Prostate gland (tissue), 2 donors: ENCODE measurements at regions not wholly inside any gene's neighbourhood (a gene's known extent, or its start where the extent isn't known, plus 50 kb on each side); places are given as distances from the start of the nearest gene placed in this dataset.

Experiments used
- DNase-seq: peaks from one replicate; pipeline ENCODE4 v3.0.0-alpha.2; 2019; ENCODE audit warnings: low spot score
- H3K27ac ChIP-seq, 2 donors: fragments of 200-600 bp; sonication (generic); 2 replicates each; pipeline ENCODE4 v1.5.1; 2017 to 2019
- H3K27me3 ChIP-seq: fragments of 200-600 bp; sonication (generic); replicated peaks from 2 replicates; pipeline ENCODE4 v1.5.1; 2019; ENCODE audit not compliant: insufficient read depth
- H3K36me3 ChIP-seq, 2 donors: fragments of 200-600 bp; sonication (generic); 1 replicate in 1 of 2; 2 replicates in 1 of 2; pipeline versions ENCODE4 v1.5.1 to v1.8.1; 2017 to 2019
- H3K4me1 ChIP-seq: fragments of 200-600 bp; sonication (generic); replicated peaks from 2 replicates; pipeline ENCODE4 v1.5.1; 2019
- H3K4me3 ChIP-seq, 2 donors: fragments of 200-600 bp; sonication (generic); 2 replicates each; pipeline ENCODE4 v1.5.1; 2017 to 2019
- H3K9me3 ChIP-seq: fragments of 200-600 bp; sonication (generic); 2 replicates; pipeline ENCODE4 v1.5.1; 2017
- POLR2A ChIP-seq: fragments of 450-650 bp; IDR thresholded peaks from one replicate; pipeline ENCODE4 v1.6.1; 2016; ENCODE audit warnings: antibody characterized with exemption, mild to moderate bottlenecking
- POLR2AphosphoS5 ChIP-seq: sonication (generic); formaldehyde crosslinking; IDR thresholded peaks from one replicate; pipeline ENCODE4 v1.6.1; 2017; ENCODE audit warnings: antibody characterized with exemption
- WGBS: methylation state at CpG from one replicate; pipeline ENCODE4 v1.1.5; 2018; 5-methylcytosine and 5-hydroxymethylcytosine counted together
- intact Hi-C: fragments of 100-400 bp; cut with DNase I; formaldehyde crosslinking; loops from one replicate; pipeline ENCODE4 v1.14.2; 2022
- TF ChIP-seq, protein P1 (sequence below), 4 experiments: fragments of 200-600 bp in 2 of 4; fragments of 450-650 bp in 2 of 4; sonication (generic) in 2 of 4; IDR thresholded peaks; 1 replicate in 3 of 4; 2 replicates in 1 of 4; pipeline ENCODE4 v1.5.1; 2016 to 2019; ENCODE audit warnings: antibody characterized with exemption in 4 of 4, mild to moderate bottlenecking in 2 of 4, moderate library complexity in 2 of 4

DNA sequence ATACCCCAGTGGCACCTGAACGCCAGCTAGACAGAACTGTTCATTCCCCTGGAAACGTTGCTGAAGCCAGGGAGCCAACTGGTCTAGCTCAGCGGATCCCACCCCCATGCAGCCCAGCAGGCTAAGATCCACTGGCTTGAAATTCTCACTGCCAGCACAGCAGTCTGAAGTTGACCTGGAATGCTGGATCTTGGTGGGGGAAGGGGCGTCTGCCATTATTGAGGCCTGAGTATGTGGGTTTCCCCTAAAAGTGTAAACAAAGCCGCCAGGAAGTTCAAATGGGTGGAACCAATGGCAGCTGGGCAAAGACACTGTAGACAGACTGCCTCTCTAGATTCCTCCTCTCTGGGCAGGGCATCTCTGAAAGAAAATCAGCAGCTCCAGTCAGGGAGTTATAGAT lies 213.0 kb downstream of the NKX6-1 start:
- WGBS, result 64% methylated on average over 5 of the region's 5 CpGs
- no peaks in the 10 kb centered on the region for H3K4me1 ChIP-seq
- no peaks in the 10 kb centered on the region for H3K36me3 ChIP-seq
- no peak overlapping the region for H3K4me3 ChIP-seq
- intact Hi-C loops, result no loop called here
- no peaks in the 10 kb centered on the region for H3K9me3 ChIP-seq
- H3K27me3 ChIP-seq, result no peaks in the 10 kb centered on the region
- DNase-seq, result no peak
- H3K27ac ChIP-seq, result no peak overlapping the region
- no peak for TF ChIP-seq POLR2A
- TF ChIP-seq POLR2AphosphoS5, result no peak
- TF ChIP-seq, protein P1, sequence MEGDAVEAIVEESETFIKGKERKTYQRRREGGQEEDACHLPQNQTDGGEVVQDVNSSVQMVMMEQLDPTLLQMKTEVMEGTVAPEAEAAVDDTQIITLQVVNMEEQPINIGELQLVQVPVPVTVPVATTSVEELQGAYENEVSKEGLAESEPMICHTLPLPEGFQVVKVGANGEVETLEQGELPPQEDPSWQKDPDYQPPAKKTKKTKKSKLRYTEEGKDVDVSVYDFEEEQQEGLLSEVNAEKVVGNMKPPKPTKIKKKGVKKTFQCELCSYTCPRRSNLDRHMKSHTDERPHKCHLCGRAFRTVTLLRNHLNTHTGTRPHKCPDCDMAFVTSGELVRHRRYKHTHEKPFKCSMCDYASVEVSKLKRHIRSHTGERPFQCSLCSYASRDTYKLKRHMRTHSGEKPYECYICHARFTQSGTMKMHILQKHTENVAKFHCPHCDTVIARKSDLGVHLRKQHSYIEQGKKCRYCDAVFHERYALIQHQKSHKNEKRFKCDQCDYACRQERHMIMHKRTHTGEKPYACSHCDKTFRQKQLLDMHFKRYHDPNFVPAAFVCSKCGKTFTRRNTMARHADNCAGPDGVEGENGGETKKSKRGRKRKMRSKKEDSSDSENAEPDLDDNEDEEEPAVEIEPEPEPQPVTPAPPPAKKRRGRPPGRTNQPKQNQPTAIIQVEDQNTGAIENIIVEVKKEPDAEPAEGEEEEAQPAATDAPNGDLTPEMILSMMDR (IDR thresholded peaks at IDR 0.05), result no peak

- intact Hi-C loops, result no loop called here
- H3K27ac ChIP-seq, result no peak overlapping the region
- DNase-seq, result no peak
Observed at GRCh38 chr4:84279678-84280077, 219.4 kb downstream of the NKX6-1 start.

DNA sequence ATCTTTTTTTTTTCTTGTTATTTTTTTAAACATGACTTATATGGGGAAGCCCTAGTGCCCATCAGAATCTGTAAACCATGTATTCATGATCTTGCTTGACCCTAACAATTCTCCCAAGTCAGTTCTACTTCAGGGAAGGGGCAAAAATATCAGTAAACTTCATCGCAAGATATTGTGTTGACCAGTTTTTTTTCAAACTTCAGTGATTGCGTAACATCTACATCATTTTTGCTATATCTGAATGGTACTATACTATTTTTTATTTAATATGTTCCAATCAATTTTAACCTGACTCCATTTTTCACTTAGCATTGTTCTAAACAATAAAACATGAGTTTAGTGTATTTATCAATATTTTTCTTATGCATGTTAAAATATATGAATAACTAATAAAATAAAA lies 221.2 kb downstream of the NKX6-1 start:
- intact Hi-C loops, result no loop called here
- H3K4me1 ChIP-seq, result no peaks in the 10 kb centered on the region
- H3K9me3 ChIP-seq, result no peaks in the 10 kb centered on the region
- no peaks in the 10 kb centered on the region for H3K27me3 ChIP-seq
- WGBS, result 50% methylated on average over 2 of the region's 2 CpGs
- no peak for DNase-seq
- H3K36me3 ChIP-seq, result no peaks in the 10 kb centered on the region
- no peak overlapping the region for H3K27ac ChIP-seq
- TF ChIP-seq POLR2A (no peak), POLR2AphosphoS5 (no peak)
- TF ChIP-seq, protein P1 (IDR thresholded peaks at IDR 0.05), result no peak
- no peak overlapping the region for H3K4me3 ChIP-seq

More at GRCh38 chr4:84279678-84280077, 219.4 kb downstream of the NKX6-1 start:
- H3K4me1 ChIP-seq, result no peaks in the 10 kb centered on the region
- TF ChIP-seq POLR2A (no peak), POLR2AphosphoS5 (no peak)
- TF ChIP-seq, protein P1 (IDR thresholded peaks at IDR 0.05), result no peak
- no peaks in the 10 kb centered on the region for H3K27me3 ChIP-seq
- no peaks in the 10 kb centered on the region for H3K9me3 ChIP-seq
- WGBS, result 29% methylated on average over 1 of the region's 1 CpG
- no peak overlapping the region for H3K4me3 ChIP-seq
- H3K36me3 ChIP-seq, result no peaks in the 10 kb centered on the region

- intact Hi-C loops, result no loop called here
- Histone ChIP-seq H3K27ac (no peak overlapping the region), H3K27me3 (no peaks in the 10 kb centered on the region), H3K36me3 (no peaks in the 10 kb centered on the region), H3K4me3 (no peak overlapping the region), H3K4me1 (no peaks in the 10 kb centered on the region), H3K9me3 (no peaks in the 10 kb centered on the region)
- no peak for TF ChIP-seq POLR2AphosphoS5
- WGBS, result 62% methylated on average over 1 of the region's 1 CpG
- DNase-seq, result no peak
Observed at GRCh38 chr4:84276752-84277151, 222.3 kb downstream of the NKX6-1 start.

- TF ChIP-seq, protein P1 (IDR thresholded peaks at IDR 0.05), result no peak
- no peak for TF ChIP-seq POLR2A
- TF ChIP-seq POLR2AphosphoS5, result no peak
- no peaks in the 10 kb centered on the region for H3K9me3 ChIP-seq
- no peaks in the 10 kb centered on the region for H3K4me1 ChIP-seq
- no peak overlapping the region for H3K27ac ChIP-seq
- no peak overlapping the region for H3K4me3 ChIP-seq
- H3K36me3 ChIP-seq, result no peaks in the 10 kb centered on the region
- H3K27me3 ChIP-seq, result no peaks in the 10 kb centered on the region
- DNase-seq, result no peak
- intact Hi-C loops, result no loop called here
Observed at GRCh38 chr4:84269536-84270044, 229.5 kb downstream of the NKX6-1 start.
